Sigmoid colon (tissue), 6 donors: ENCODE measurements at regions not wholly inside any gene's neighbourhood (a gene's known extent, or its start where the extent isn't known, plus 50 kb on each side); places are given as distances from the start of the nearest gene placed in this dataset.

Experiments used
- DNase-seq: peaks from one replicate; pipeline ENCODE4 v3.0.0-alpha.2; 2019
- H3K27ac ChIP-seq, 4 donors: fragments of 200-600 bp; sonication (generic); one replicate each; pipeline ENCODE4 v1.5.1; 2016 to 2019; ENCODE audit warnings: mild to moderate bottlenecking in 1 of 4
- H3K27me3 ChIP-seq, 3 donors: fragments of 200-600 bp; sonication (generic); one replicate each; pipeline ENCODE4 v1.5.1; 2019; ENCODE audit warnings: mild to moderate bottlenecking in 1 of 3
- H3K36me3 ChIP-seq, 4 donors: fragments of 200-600 bp; sonication (generic); one replicate each; pipeline ENCODE4 v1.5.1; 2016 to 2019
- H3K4me1 ChIP-seq, 4 donors: fragments of 200-600 bp; sonication (generic); one replicate each; pipeline ENCODE4 v1.5.1; 2017 to 2019
- H3K4me3 ChIP-seq, 4 donors: fragments of 200-600 bp; sonication (generic); one replicate each; pipeline ENCODE4 v1.5.1; 2017 to 2019; ENCODE audit warnings: mild to moderate bottlenecking in 2 of 4, moderate library complexity in 1 of 4
- H3K9me3 ChIP-seq, 4 donors: fragments of 200-600 bp in 3 of 4; sonication (generic) in 3 of 4; one replicate each; pipeline versions ENCODE4 v1.5.1 to v1.6.1; 2013 to 2019
- EP300 ChIP-seq, 4 donors: sonication (generic); formaldehyde crosslinking; IDR thresholded peaks; one replicate each; pipeline ENCODE4 v1.6.1; 2017; ENCODE audit warnings: antibody characterized with exemption in 4 of 4
- POLR2A ChIP-seq, 2 donors: fragments of 450-650 bp; IDR thresholded peaks; one replicate each; pipeline ENCODE4 v1.6.1; 2016; ENCODE audit warnings: antibody characterized with exemption in 2 of 2, mild to moderate bottlenecking in 2 of 2, moderate library complexity in 2 of 2
- POLR2AphosphoS5 ChIP-seq, 4 donors: sonication (generic); formaldehyde crosslinking; IDR thresholded peaks; one replicate each; pipeline ENCODE4 v1.6.1; 2017; ENCODE audit warnings: antibody characterized with exemption in 4 of 4
- WGBS, 2 donors: extraction: QIAGEN DNeasy Blood & Tissue Kit; methylation state at CpG; one replicate each; pipeline ENCODE4 v1.1.7; 2013; 5-methylcytosine and 5-hydroxymethylcytosine counted together
- intact Hi-C: fragments of 100-400 bp; cut with DNase I; formaldehyde crosslinking; loops from one replicate; pipeline ENCODE4 v1.15.1; 2023
- TF ChIP-seq, protein P1 (sequence below), 4 experiments: fragments of 450-650 bp in 3 of 4; fragments of 200-600 bp in 1 of 4; IDR thresholded peaks; one replicate each; pipeline ENCODE4 v1.5.1; 2016 to 2019; ENCODE audit warnings: antibody characterized with exemption in 4 of 4, mild to moderate bottlenecking in 3 of 4, moderate library complexity in 2 of 4
- donor health status: healthy with polysubstance abuse.
- donor health status: healthy.

- no peaks in the 10 kb centered on the region for H3K27me3 ChIP-seq
- H3K4me3 ChIP-seq, result no peak overlapping the region
- no peak for TF ChIP-seq POLR2AphosphoS5 (IDR thresholded peaks at IDR 0.05)
- no peak for TF ChIP-seq POLR2A (IDR thresholded peaks at IDR 0.05)
- TF ChIP-seq, protein P1, sequence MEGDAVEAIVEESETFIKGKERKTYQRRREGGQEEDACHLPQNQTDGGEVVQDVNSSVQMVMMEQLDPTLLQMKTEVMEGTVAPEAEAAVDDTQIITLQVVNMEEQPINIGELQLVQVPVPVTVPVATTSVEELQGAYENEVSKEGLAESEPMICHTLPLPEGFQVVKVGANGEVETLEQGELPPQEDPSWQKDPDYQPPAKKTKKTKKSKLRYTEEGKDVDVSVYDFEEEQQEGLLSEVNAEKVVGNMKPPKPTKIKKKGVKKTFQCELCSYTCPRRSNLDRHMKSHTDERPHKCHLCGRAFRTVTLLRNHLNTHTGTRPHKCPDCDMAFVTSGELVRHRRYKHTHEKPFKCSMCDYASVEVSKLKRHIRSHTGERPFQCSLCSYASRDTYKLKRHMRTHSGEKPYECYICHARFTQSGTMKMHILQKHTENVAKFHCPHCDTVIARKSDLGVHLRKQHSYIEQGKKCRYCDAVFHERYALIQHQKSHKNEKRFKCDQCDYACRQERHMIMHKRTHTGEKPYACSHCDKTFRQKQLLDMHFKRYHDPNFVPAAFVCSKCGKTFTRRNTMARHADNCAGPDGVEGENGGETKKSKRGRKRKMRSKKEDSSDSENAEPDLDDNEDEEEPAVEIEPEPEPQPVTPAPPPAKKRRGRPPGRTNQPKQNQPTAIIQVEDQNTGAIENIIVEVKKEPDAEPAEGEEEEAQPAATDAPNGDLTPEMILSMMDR (IDR thresholded peaks at IDR 0.05), result no peak
- no peak for TF ChIP-seq EP300 (IDR thresholded peaks at IDR 0.05)
- intact Hi-C loops, result no loop called here
- H3K36me3 ChIP-seq, result no peaks in the 10 kb centered on the region
- DNase-seq, result no peak
- H3K27ac ChIP-seq, result no peak overlapping the region
- 44 to 76% methylated on average over 5 of the region's 5 CpGs for WGBS, 2 donors
- no peaks in the 10 kb centered on the region for H3K4me1 ChIP-seq
- no peaks in the 10 kb centered on the region for H3K9me3 ChIP-seq
Observed at GRCh38 chr12:114841557-114842251, 157.7 kb upstream of the TBX3 start.

GRCh38 chr12:114838480-114838879 lies 154.5 kb upstream of the TBX3 start:
- TF ChIP-seq POLR2A (IDR thresholded peaks at IDR 0.05), result no peak
- no peak for TF ChIP-seq EP300 (IDR thresholded peaks at IDR 0.05)
- TF ChIP-seq, protein P1 (IDR thresholded peaks at IDR 0.05), result no peak
- no peak for TF ChIP-seq POLR2AphosphoS5 (IDR thresholded peaks at IDR 0.05)
- 89 to 94% methylated on average over 9 of the region's 9 CpGs for WGBS, 2 donors
- H3K9me3 ChIP-seq, result peaks cover 0 to 6% (median 3%) of the 10 kb centered on the region in 4 donors
- H3K27ac ChIP-seq, result no peak overlapping the region
- H3K4me1 ChIP-seq, result no peaks in the 10 kb centered on the region
- H3K36me3 ChIP-seq, result no peaks in the 10 kb centered on the region
- no peaks in the 10 kb centered on the region for H3K27me3 ChIP-seq
- intact Hi-C loops, result no loop called here
- DNase-seq, result no peak
- H3K4me3 ChIP-seq, result no peak overlapping the region

GRCh38 chr12:114836609-114837008 lies 152.6 kb upstream of the TBX3 start:
- H3K27me3 ChIP-seq, result no peaks in the 10 kb centered on the region
- no peak overlapping the region for H3K4me3 ChIP-seq
- WGBS, 2 donors, result 94 to 95% methylated on average over 3 of the region's 3 CpGs
- H3K4me1 ChIP-seq, result no peaks in the 10 kb centered on the region
- no peak overlapping the region for H3K27ac ChIP-seq
- H3K36me3 ChIP-seq, result no peaks in the 10 kb centered on the region
- intact Hi-C loops, result no loop called here
- H3K9me3 ChIP-seq, result peaks cover 0 to 6% (median 3%) of the 10 kb centered on the region in 4 donors
- TF ChIP-seq EP300 (IDR thresholded peaks at IDR 0.05), result no peak
- no peak for TF ChIP-seq POLR2A (IDR thresholded peaks at IDR 0.05)
- TF ChIP-seq, protein P1 (IDR thresholded peaks at IDR 0.05), result no peak
- no peak for TF ChIP-seq POLR2AphosphoS5 (IDR thresholded peaks at IDR 0.05)
- no peak for DNase-seq

DNA sequence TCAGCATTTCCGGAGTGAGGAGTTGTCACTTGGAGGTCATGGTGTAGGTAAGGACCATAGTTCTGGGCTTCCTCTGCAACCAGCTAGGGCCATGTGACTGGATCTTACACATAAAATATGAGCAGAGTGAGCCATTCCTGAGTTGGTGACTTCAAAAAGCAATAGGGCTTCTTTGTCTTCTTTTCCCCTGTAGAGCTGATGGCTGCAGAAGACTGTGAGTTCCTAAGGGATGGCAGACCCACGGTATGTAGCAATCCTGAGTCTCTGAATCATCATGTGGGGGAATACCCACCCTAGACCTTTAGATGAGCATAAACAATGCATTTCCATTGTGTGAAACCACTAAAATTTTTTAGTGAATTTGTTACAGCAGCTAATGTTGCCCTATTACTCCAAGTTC lies 151.1 kb upstream of the TBX3 start:
- H3K27me3 ChIP-seq, result no peaks in the 10 kb centered on the region
- H3K4me1 ChIP-seq, result no peaks in the 10 kb centered on the region
- no peak overlapping the region for H3K4me3 ChIP-seq
- no peaks in the 10 kb centered on the region for H3K36me3 ChIP-seq
- no peak overlapping the region for H3K27ac ChIP-seq
- peaks cover 0 to 6% (median 3%) of the 10 kb centered on the region in 4 donors for H3K9me3 ChIP-seq
- TF ChIP-seq EP300 (IDR thresholded peaks at IDR 0.05), result no peak
- TF ChIP-seq POLR2AphosphoS5 (IDR thresholded peaks at IDR 0.05), result no peak
- no peak for TF ChIP-seq POLR2A (IDR thresholded peaks at IDR 0.05)
- TF ChIP-seq, protein P1 (IDR thresholded peaks at IDR 0.05), result no peak
- WGBS, 2 donors, result 63 to 87% methylated on average over 2 of the region's 2 CpGs
- DNase-seq, result no peak
- intact Hi-C loops, result no loop called here

DNA sequence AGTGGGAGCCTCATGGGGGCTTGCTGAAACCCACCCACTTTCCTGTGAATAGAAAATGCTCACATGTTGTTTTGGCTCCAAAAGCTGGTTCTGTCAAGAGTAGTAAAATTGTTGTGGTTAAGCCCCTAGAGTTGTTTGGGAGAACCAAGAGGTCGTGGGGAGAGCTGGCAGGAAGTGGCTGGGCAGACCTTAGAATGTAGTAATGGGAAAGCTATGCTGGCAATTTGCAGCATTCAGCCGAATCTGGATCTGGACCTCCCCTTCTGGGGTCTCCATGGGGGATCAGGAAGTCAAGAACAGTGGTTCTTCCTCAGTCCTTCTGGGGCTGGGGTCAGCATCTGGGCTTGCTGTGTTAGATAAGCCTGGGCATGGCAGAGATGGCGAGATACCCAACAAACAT lies 150.6 kb upstream of the TBX3 start:
- TF ChIP-seq POLR2AphosphoS5 (IDR thresholded peaks at IDR 0.05), result no peak
- TF ChIP-seq, protein P1 (IDR thresholded peaks at IDR 0.05), result no peak
- TF ChIP-seq POLR2A (IDR thresholded peaks at IDR 0.05), result no peak
- no peak for TF ChIP-seq EP300 (IDR thresholded peaks at IDR 0.05)
- H3K4me3 ChIP-seq, result no peak overlapping the region
- no peaks in the 10 kb centered on the region for H3K4me1 ChIP-seq
- peaks cover 0 to 6% (median 3%) of the 10 kb centered on the region in 4 donors for H3K9me3 ChIP-seq
- H3K36me3 ChIP-seq, result no peaks in the 10 kb centered on the region
- 46 to 67% methylated on average over 3 of the region's 3 CpGs for WGBS, 2 donors
- no peaks in the 10 kb centered on the region for H3K27me3 ChIP-seq
- no peak overlapping the region for H3K27ac ChIP-seq
- intact Hi-C loops, result no loop called here
- DNase-seq, result no peak
